ENCODE measurements at regions not wholly inside any gene's neighbourhood (a gene's known extent, or its start where the extent isn't known, plus 50 kb on each side); places are given as distances from the start of the nearest gene placed in this dataset.

DNA sequence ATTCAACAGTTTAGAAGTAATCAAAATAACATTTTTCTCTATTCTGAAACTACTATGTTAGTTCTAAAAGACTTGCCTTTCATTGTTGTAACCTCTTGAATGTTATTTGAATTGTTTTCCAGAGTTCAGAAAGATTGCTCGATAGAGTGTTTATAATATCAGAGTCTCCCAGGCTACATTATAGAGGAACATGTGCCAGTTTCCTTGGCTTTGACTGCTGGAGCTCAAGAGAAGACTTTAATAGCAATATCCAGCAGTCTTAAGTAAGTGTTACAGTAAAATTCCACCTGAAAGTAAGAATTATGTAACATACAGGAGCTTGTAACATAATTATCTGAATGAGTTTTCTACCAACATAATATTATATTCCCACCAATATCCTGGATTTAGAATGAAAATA, 991.8 kb upstream of the ADGRB3 start:
- ChIA-PET CTCF (no interaction called here), POLR2A (no interaction called here)
- Histone ChIP-seq H3K27me3 (ENCODE audit: control insufficient read depth, insufficient read depth, low read length) (no peaks in the 10 kb centered on the region), H3K4me3 (ENCODE audit: low read depth, low read length) (no peak overlapping the region), H3K36me3 (ENCODE audit: control insufficient read depth, insufficient read depth, low read length) (no peaks in the 10 kb centered on the region)
- TF ChIP-seq, protein P1, sequence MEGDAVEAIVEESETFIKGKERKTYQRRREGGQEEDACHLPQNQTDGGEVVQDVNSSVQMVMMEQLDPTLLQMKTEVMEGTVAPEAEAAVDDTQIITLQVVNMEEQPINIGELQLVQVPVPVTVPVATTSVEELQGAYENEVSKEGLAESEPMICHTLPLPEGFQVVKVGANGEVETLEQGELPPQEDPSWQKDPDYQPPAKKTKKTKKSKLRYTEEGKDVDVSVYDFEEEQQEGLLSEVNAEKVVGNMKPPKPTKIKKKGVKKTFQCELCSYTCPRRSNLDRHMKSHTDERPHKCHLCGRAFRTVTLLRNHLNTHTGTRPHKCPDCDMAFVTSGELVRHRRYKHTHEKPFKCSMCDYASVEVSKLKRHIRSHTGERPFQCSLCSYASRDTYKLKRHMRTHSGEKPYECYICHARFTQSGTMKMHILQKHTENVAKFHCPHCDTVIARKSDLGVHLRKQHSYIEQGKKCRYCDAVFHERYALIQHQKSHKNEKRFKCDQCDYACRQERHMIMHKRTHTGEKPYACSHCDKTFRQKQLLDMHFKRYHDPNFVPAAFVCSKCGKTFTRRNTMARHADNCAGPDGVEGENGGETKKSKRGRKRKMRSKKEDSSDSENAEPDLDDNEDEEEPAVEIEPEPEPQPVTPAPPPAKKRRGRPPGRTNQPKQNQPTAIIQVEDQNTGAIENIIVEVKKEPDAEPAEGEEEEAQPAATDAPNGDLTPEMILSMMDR (IDR thresholded peaks at IDR 0.05; ENCODE audit: insufficient read depth, low read depth, low read length), result no peak
- DNase-seq (ENCODE audit: low read depth), result no peak

DNA sequence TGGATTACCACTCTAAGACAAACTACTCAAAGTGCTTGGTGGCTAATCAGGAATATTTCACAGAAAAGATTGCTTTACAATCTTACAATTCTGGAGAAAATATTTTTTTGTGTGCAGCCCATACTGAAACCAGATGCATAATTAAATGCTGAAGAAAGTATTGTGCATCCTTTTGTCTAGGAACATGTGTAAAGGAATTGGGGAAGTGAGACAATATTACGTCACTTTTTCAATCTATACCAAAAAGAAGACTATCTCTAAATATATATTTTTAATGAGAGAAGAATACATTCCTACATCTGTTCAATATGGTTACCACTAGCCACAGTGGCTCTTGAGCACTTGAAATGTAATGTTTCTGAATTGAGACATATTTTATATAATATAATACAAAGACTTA, 992.5 kb upstream of the ADGRB3 start:
- POLR2A ChIA-PET, result no interaction called here
- no peaks in the 10 kb centered on the region for H3K27me3 ChIP-seq (ENCODE audit: control insufficient read depth, insufficient read depth, low read length)
- TF ChIP-seq, protein P1 (IDR thresholded peaks at IDR 0.05; ENCODE audit: insufficient read depth, low read depth, low read length), result no peak
- no peak for DNase-seq (ENCODE audit: low read depth)
- no peaks in the 10 kb centered on the region for H3K36me3 ChIP-seq (ENCODE audit: control insufficient read depth, insufficient read depth, low read length)
- no peak overlapping the region for H3K4me3 ChIP-seq (ENCODE audit: low read depth, low read length)
- CTCF ChIA-PET, result no interaction called here

DNA sequence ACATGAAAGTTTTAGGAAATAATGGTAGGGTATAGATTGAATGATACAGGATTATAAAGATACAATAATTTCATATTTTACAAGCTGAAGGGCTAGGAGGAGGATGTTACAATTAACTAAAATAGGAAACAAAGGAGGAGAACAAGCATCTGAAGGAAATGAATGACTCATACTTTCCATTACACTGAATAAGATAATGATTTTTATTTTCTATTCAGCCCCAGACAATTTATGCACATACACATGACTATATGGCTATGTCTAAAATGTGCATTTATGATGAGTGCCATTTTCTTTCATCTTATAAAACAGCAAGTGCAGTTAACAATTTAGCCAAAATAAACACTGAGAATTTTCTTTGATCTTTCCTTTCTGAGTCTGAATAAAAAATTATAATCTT, 994.6 kb upstream of the ADGRB3 start:
- ChIA-PET CTCF (no interaction called here), POLR2A (no interaction called here)
- Histone ChIP-seq H3K27me3 (ENCODE audit: control insufficient read depth, insufficient read depth, low read length) (no peaks in the 10 kb centered on the region), H3K36me3 (ENCODE audit: control insufficient read depth, insufficient read depth, low read length) (no peaks in the 10 kb centered on the region), H3K4me3 (ENCODE audit: low read depth, low read length) (no peak overlapping the region)
- no peak for DNase-seq (ENCODE audit: low read depth)
- TF ChIP-seq, protein P1 (IDR thresholded peaks at IDR 0.05; ENCODE audit: insufficient read depth, low read depth, low read length), result no peak

DNA sequence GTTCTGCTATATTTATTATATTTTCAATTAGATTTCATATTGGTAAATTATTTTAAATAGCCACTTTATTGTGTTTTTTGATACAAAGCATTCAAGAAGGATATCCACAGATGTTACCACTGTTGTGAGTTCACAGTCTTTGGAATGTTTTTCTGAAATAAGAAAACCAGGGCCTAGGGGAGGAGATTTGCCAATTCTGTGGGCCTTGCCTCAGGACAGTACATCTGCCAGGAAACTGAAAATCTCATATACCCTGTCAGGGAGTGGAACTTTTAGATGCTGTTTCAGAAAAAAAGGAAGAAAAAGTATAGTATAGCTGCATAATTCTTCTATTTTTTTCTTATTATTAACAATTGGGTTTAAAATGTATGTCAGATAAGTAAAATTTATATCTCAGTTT, 995.9 kb upstream of the ADGRB3 start:
- Histone ChIP-seq H3K27me3 (ENCODE audit: control insufficient read depth, insufficient read depth, low read length) (no peaks in the 10 kb centered on the region), H3K4me3 (ENCODE audit: low read depth, low read length) (no peak overlapping the region), H3K36me3 (ENCODE audit: control insufficient read depth, insufficient read depth, low read length) (no peaks in the 10 kb centered on the region)
- TF ChIP-seq, protein P1 (IDR thresholded peaks at IDR 0.05; ENCODE audit: insufficient read depth, low read depth, low read length), result no peak
- ChIA-PET POLR2A (no interaction called here), CTCF (no interaction called here)
- no peak for DNase-seq (ENCODE audit: low read depth)

DNA sequence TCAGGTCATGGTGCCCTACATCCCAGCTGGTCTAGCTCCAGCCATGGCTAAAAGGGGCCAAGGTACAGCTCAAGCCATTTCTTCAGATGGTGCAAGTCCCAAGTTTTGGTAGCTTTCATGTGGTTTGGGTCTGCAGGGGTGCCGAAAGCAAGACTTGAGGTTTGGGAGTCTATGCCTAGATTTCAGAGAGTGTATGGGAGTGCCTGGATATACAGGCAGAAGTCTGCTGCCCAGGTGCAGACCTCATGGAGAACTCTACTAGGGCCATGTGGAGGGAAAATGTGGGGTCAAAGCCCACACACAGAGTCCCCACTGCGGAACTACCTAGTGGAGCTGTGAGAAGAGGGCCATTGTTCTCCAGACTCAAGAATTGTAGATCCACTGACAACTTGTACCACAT, 1000.9 kb upstream of the ADGRB3 start:
- POLR2A ChIA-PET, result no interaction called here
- H3K36me3 ChIP-seq (ENCODE audit: control insufficient read depth, insufficient read depth, low read length), result no peaks in the 10 kb centered on the region
- no peak for DNase-seq (ENCODE audit: low read depth)
- CTCF ChIA-PET, result interaction anchor here (0.8 kb wide), 1 partner anchor 12 kb away, joined by 6 read pairs; no protein-coding TSS in a partner anchor
- no peak overlapping the region for H3K4me3 ChIP-seq (ENCODE audit: low read depth, low read length)
- TF ChIP-seq, protein P1 (IDR thresholded peaks at IDR 0.05; ENCODE audit: insufficient read depth, low read depth, low read length), result no peak
- H3K27me3 ChIP-seq (ENCODE audit: control insufficient read depth, insufficient read depth, low read length), result no peaks in the 10 kb centered on the region
